Spleen (tissue), 7 donors: ENCODE measurements at regions not wholly inside any gene's neighbourhood (a gene's known extent, or its start where the extent isn't known, plus 50 kb on each side); places are given as distances from the start of the nearest gene placed in this dataset.

Experiments
- POLR2A ChIP-seq, 3 donors: fragments of 450-650 bp; IDR thresholded peaks; one replicate each; pipeline ENCODE4 v1.5.1; 2017; ENCODE audit warnings: antibody characterized with exemption in 3 of 3, mild to moderate bottlenecking in 1 of 3
- POLR2AphosphoS5 ChIP-seq, 3 donors: sonication (generic); formaldehyde crosslinking; IDR thresholded peaks; one replicate each; pipeline ENCODE4 v1.5.1; 2017; ENCODE audit warnings: antibody characterized with exemption in 3 of 3
- TF ChIP-seq, protein P1 (sequence below), 11 experiments: fragments of 200-600 bp in 7 of 11; fragments of 450-650 bp in 4 of 11; sonication (generic) in 4 of 11; IDR thresholded peaks in 8 of 11; conservative IDR thresholded peaks in 3 of 11; 1 replicate in 7 of 11; 2 replicates in 4 of 11; pipeline versions ENCODE4 v1.4.0 to v1.8.0; 2016 to 2021; ENCODE audit warnings: antibody characterized with exemption in 11 of 11, inconsistent platforms in 4 of 11, mild to moderate bottlenecking in 1 of 11
- donor health status: DM: no; HTN: no; CAD: no; lungs with moderate emphysema.
- donor health status: DM: no; HTN: no; CAD: no.
- donor health status: DM: no; HTN: no; CAD: no.

DNA sequence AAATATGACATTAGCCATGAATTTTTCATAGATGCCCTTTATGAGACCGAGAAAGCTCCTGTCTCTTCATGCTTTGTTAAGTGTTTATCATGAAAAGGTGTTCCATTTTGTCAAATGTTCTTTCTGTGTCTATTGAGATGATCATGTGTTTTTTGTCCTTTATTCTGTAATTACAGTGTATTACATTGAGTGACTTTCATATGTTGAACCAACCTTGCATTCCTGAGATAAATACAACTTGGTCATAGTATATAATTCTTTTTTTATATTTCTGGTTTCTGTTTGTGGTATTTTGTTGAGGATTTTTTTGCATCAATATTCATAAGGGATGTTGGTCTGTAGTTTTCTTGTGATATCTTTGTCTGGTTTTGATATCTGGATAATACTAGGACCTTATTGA is 52.9 kb upstream of the HPCAL1 start:
- TF ChIP-seq POLR2AphosphoS5 (IDR thresholded peaks at IDR 0.05) (no peak), POLR2A (IDR thresholded peaks at IDR 0.05) (no peak)
- TF ChIP-seq, protein P1, sequence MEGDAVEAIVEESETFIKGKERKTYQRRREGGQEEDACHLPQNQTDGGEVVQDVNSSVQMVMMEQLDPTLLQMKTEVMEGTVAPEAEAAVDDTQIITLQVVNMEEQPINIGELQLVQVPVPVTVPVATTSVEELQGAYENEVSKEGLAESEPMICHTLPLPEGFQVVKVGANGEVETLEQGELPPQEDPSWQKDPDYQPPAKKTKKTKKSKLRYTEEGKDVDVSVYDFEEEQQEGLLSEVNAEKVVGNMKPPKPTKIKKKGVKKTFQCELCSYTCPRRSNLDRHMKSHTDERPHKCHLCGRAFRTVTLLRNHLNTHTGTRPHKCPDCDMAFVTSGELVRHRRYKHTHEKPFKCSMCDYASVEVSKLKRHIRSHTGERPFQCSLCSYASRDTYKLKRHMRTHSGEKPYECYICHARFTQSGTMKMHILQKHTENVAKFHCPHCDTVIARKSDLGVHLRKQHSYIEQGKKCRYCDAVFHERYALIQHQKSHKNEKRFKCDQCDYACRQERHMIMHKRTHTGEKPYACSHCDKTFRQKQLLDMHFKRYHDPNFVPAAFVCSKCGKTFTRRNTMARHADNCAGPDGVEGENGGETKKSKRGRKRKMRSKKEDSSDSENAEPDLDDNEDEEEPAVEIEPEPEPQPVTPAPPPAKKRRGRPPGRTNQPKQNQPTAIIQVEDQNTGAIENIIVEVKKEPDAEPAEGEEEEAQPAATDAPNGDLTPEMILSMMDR (IDR thresholded peaks at IDR 0.05 in 8 of 11, conservative IDR thresholded peaks at IDR 0.05 in 3 of 11), result no peak
